AG04450 (cell line): ENCODE measurements at regions not wholly inside any gene's neighbourhood (a gene's known extent, or its start where the extent isn't known, plus 50 kb on each side); places are given as distances from the start of the nearest gene placed in this dataset.

Experiments used
- CTCF ChIA-PET: fragments of 300-600, 350-600 bp; formaldehyde crosslinking; extraction: SDS; loops from one replicate; lab custom pipeline; 2022; ENCODE audit warnings: antibody characterized with exemption, inconsistent platforms; lab: Charles Lee
- POLR2A ChIA-PET: fragments of 350-600 bp; formaldehyde crosslinking; extraction: SDS; loops from one replicate; lab custom pipeline; 2021; ENCODE audit warnings: antibody characterized with exemption, inconsistent platforms; lab: Yijun Ruan, JAX
- DNase-seq: peaks from one replicate; pipeline ENCODE4 v3.0.0-alpha.2; 2011; ENCODE audit warnings: low read depth, low spot score
- H3K27ac ChIP-seq: one replicate; pipeline ENCODE4 v1.5.1; 2012; ENCODE audit warnings: low read depth, low read length, control low read depth
- H3K27me3 ChIP-seq: one replicate; pipeline ENCODE4 v1.6.0; 2012; ENCODE audit warnings: low read length; ENCODE audit not compliant: control insufficient read depth, insufficient read depth
- H3K4me3 ChIP-seq: 2 replicates; pipeline ENCODE4 v1.5.1; 2011; ENCODE audit warnings: mild to moderate bottlenecking, low read depth, low read length, control low read depth
- H3K9me3 ChIP-seq: 2 replicates; pipeline ENCODE4 v1.5.1; 2012; ENCODE audit warnings: low read length; ENCODE audit not compliant: control insufficient read depth, insufficient read depth
- CTCF ChIP-seq: IDR thresholded peaks from 2 replicates; pipeline ENCODE4 v1.5.1; 2011; ENCODE audit warnings: low read depth, low read length, control low read depth, inconsistent platforms

DNA sequence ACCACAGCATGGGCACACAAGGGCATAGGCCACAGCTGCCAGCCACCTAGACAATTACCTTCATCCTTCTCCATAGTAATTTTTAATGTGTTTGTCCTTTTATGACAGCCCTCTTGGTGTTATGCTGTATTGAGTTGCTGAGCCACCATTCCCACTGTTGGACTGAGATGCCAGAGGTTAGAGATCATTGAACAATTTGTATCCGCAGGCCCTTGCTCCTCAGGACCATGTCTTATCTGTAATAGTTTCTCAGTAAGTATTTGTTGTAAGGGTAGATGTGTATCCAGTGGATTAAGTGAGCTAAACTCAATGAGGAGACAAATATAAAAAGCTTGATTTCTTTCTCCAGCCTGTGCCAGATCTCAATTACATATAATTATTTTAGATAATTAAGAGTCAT, 832.8 kb upstream of the ID2 start:
- ChIA-PET POLR2A (no interaction called here), CTCF (no interaction called here)
- H3K4me3 ChIP-seq, result no peak overlapping the region
- TF ChIP-seq CTCF, result no peak
- H3K9me3 ChIP-seq, result no peaks in the 10 kb centered on the region
- no peak overlapping the region for H3K27ac ChIP-seq
- H3K27me3 ChIP-seq, result no peaks in the 10 kb centered on the region
- no peak for DNase-seq

DNA sequence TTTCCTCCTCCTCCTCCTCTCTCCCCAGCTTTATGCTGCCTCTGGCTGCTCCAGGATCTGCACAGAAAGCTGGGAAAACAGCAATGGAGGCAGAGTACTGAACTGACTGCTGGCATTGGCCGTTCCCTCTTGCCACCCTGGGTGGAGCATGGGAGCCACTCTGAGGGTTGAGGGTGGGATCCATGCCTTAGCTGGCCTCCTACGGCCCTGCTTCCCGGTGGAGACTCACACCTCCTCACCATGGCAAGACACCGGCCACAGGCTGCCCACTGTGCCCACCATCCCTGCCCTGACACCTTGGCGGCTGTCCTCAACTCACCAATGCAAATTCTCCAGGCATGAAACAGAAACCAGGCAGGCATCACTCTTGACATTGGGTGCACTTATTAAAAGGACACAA, 832.3 kb upstream of the ID2 start:
- POLR2A ChIA-PET, result no interaction called here
- CTCF ChIA-PET, result no interaction called here

DNA sequence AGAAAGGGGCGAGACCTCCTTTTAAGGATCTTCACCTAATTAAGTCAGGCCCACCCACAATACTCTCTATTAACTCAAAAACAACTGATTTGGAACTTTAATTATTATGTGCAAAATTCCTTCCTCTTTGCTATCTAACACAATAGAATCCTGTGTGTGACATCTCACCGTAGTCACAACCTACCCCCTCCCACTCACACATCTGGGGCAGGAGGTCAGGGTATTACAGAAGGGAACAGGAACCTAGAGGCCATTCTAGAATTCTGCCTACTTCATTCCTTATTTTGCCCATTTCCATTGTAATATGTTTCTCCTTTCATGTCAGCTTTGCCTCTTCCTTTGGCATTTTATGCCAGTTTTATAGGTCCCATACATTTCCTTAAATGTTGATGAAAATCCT, 829.3 kb upstream of the ID2 start:
- Histone ChIP-seq H3K4me3 (no peak overlapping the region), H3K27me3 (no peaks in the 10 kb centered on the region), H3K9me3 (no peaks in the 10 kb centered on the region; the same call in 1 of the 2 replicates), H3K27ac (no peak overlapping the region)
- ChIA-PET CTCF (no interaction called here), POLR2A (no interaction called here)
- TF ChIP-seq CTCF, result no peak
- no peak for DNase-seq

More for the DNA sequence above, 832.3 kb upstream of the ID2 start:
- Histone ChIP-seq H3K27me3 (no peaks in the 10 kb centered on the region), H3K4me3 (no peak overlapping the region), H3K9me3 (no peaks in the 10 kb centered on the region), H3K27ac (no peak overlapping the region)
- no peak for TF ChIP-seq CTCF
- no peak for DNase-seq

DNA sequence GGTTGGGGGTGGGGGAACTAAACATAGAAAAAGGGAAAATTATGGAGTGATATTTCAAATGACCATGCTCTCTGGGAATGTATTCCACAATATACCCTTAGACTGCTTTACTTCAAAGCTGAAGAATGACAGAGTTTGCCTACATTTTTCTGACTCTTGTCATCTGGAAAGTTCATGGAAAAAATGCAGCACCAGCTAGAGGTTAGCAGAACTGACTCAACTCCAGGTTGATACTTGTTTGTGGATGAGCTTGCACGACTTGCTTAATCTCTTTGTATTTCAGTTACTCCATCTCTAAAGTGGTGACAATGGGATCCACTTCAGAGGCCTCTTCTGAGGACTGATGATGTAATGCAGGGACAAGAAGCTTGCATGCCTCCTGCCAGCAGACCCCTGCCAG, 824.0 kb upstream of the ID2 start:
- no peak for TF ChIP-seq CTCF
- H3K4me3 ChIP-seq, result no peak overlapping the region
- H3K27me3 ChIP-seq, result no peaks in the 10 kb centered on the region
- ChIA-PET POLR2A (no interaction called here), CTCF (interaction anchor here (1.3 kb wide), 1 partner anchor 12 kb away, joined by 4 read pairs; no protein-coding TSS in a partner anchor)
- no peak overlapping the region for H3K27ac ChIP-seq
- no peak for DNase-seq
- no peaks in the 10 kb centered on the region; the same call in 1 of the 2 replicates for H3K9me3 ChIP-seq

DNA sequence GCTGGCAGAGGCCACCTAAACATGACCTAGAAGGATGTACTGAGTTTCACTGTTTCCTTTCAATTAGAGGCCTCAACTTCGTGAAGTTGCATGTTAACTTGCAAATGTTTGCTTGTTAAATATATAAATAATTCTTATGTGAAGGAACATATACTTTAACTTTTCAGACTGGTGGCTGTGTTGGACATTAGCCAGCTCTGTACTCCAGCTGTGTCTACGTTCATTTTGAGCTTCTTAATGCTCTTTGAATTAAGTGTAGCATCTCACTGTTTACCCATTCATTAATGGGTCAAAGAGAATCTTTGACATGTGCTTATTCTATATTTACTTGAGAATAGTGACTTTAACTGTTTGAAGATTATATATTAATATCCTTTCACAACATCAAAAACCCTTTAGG, 823.2 kb upstream of the ID2 start:
- Histone ChIP-seq H3K4me3 (no peak overlapping the region), H3K27ac (no peak overlapping the region), H3K27me3 (no peaks in the 10 kb centered on the region), H3K9me3 (no peaks in the 10 kb centered on the region; the same call in 1 of the 2 replicates)
- DNase-seq, result no peak
- ChIA-PET CTCF (interaction anchor here (1.3 kb wide), 1 partner anchor 11 kb away, joined by 4 read pairs; no protein-coding TSS in a partner anchor), POLR2A (no interaction called here)
- TF ChIP-seq CTCF, result no peak
